Small intestine (tissue), 7 donors: ENCODE measurements at regions not wholly inside any gene's neighbourhood (a gene's known extent, or its start where the extent isn't known, plus 50 kb on each side); places are given as distances from the start of the nearest gene placed in this dataset.

ENCODE experiments used
- DNase-seq, 2 donors: peaks; one replicate each; pipeline versions ENCODE4 v3.0.0 to v3.0.0-alpha.2; 2013
- FAIRE-seq: peaks from 2 replicates; lab custom pipeline; 2012; peaks lifted over from hg19 to GRCh38; lab: Jason Lieb, UNC
- H3K27ac ChIP-seq, 3 donors: one replicate each; pipeline ENCODE4 v1.5.1; 2013; ENCODE audit warnings: low read length in 2 of 3, mild to moderate bottlenecking in 2 of 3, control low read depth in 1 of 3, inconsistent platforms in 1 of 3, low read depth in 1 of 3, moderate library complexity in 1 of 3
- H3K27me3 ChIP-seq, 3 donors: one replicate each; pipeline ENCODE4 v1.6.1; 2013; ENCODE audit warnings: low read length in 3 of 3, inconsistent platforms in 1 of 3; ENCODE audit not compliant: control insufficient read depth in 3 of 3, insufficient read depth in 3 of 3
- H3K36me3 ChIP-seq, 3 donors: one replicate each; pipeline ENCODE4 v1.6.1; 2013; ENCODE audit warnings: low read length in 3 of 3, inconsistent platforms in 1 of 3, low read depth in 1 of 3, mild to moderate bottlenecking in 1 of 3, moderate library complexity in 1 of 3; ENCODE audit not compliant: control insufficient read depth in 3 of 3, insufficient read depth in 2 of 3
- H3K4me1 ChIP-seq, 3 donors: one replicate each; pipeline ENCODE4 v1.6.1; 2013; ENCODE audit warnings: low read length in 2 of 3, inconsistent platforms in 1 of 3, low read depth in 1 of 3, mild to moderate bottlenecking in 1 of 3, moderate library complexity in 1 of 3; ENCODE audit not compliant: control insufficient read depth in 3 of 3, insufficient read depth in 2 of 3
- H3K4me3 ChIP-seq, 3 donors: one replicate each; pipeline ENCODE4 v1.5.1; 2013; ENCODE audit warnings: low read length in 3 of 3, control low read depth in 1 of 3, inconsistent platforms in 1 of 3, low read depth in 1 of 3, mild to moderate bottlenecking in 1 of 3, moderate library complexity in 1 of 3
- H3K9me3 ChIP-seq, 2 donors: one replicate each; pipeline ENCODE4 v1.6.1; 2013; ENCODE audit warnings: low read depth in 1 of 2, low read length in 1 of 2; ENCODE audit not compliant: control insufficient read depth in 2 of 2, insufficient read depth in 1 of 2
- WGBS, 3 donors: extraction: QIAGEN DNeasy Blood & Tissue Kit; methylation state at CpG; one replicate each; pipeline ENCODE4 v1.1.7; 2013; 5-methylcytosine and 5-hydroxymethylcytosine counted together
- donor health status: healthy with polysubstance abuse.
- donor health status: control.
- donor health status: control.
- donor health status: Bipolar disorder and iron deficiency.
- donor health status: healthy.

DNA sequence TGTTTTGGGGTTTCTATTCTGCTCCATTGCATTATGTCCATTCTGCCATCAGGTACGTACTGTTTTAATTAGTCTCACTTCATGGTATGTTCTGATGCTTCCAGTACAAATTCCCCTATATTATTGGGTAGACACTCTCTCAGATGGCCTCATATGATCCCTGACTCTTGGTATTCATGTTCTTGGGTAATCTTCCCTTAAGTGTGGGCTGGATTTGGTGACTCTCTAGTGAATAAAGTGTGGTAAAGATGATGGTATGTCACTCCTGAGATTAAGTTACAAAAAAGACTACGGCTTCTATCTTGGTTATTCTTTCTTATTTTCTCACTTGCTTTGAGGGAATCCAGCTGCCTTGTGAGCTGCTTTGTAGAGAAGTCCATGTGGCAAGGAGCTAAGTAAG, 89.6 kb upstream of the TBC1D5 start:
- H3K36me3 ChIP-seq: no peaks in the 10 kb centered on the region

DNA sequence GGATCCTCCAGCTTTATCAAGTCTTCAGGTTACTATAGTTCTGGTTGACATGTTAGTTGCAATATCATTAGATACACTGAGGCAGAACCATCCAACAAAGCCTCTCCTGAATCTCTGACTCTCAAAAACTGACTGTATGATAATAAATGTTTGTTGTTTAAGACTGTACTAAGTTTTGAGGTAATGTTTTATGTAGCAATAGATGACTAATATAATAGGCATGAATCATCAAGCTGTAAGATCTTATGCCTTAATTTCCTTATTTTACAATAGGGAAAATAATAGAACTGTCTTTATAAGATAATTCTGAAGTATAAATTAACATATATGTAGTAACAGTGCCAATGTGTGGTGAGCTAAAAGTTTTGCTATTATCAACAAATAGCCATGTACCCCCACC, 88.9 kb upstream of the TBC1D5 start:
- H3K4me3 ChIP-seq: no peak overlapping the region
- no peaks in the 10 kb centered on the region for H3K36me3 ChIP-seq
- no peaks in the 10 kb centered on the region for H3K4me1 ChIP-seq
- no peak overlapping the region for H3K27ac ChIP-seq
- H3K27me3 ChIP-seq: peaks cover 0 to 3% (median 0%) of the 10 kb centered on the region in 3 donors
- no peaks in the 10 kb centered on the region for H3K9me3 ChIP-seq
- DNase-seq (no peak), FAIRE-seq (no peak)

More for the DNA sequence above, 89.6 kb upstream of the TBC1D5 start:
- DNase-seq (no peak), FAIRE-seq (no peak)
- Histone ChIP-seq H3K9me3 (no peaks in the 10 kb centered on the region), H3K4me3 (no peak overlapping the region), H3K27me3 (peaks cover 0 to 3% (median 0%) of the 10 kb centered on the region in 3 donors), H3K4me1 (no peaks in the 10 kb centered on the region), H3K27ac (no peak overlapping the region)
- 91 to 95% (median 95%) methylated on average over 2 of the region's 2 CpGs for WGBS, 3 donors

DNA sequence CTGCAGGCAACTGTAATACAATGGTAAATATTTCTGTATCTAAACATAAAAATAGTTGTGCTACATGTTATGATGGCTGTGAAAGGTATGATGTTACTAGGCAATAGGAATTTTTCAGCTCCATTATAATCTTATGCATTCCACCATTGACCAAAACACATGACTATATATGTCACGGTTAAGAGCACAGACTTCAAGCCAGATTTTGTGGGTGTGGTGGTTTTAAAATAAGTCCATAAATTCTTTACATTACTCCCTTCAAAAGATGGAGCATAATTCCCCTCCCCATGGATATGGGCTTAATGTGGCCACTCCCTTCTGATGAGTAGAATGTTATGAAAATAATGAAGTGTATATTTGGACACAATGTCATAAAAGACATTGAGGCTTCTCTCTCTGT, 88.4 kb upstream of the TBC1D5 start:
- no peak for DNase-seq
- Histone ChIP-seq H3K27ac (no peak overlapping the region), H3K4me3 (no peak overlapping the region), H3K36me3 (no peaks in the 10 kb centered on the region), H3K9me3 (no peaks in the 10 kb centered on the region), H3K4me1 (no peaks in the 10 kb centered on the region), H3K27me3 (peaks cover 0 to 3% (median 0%) of the 10 kb centered on the region in 3 donors)
- no peak for FAIRE-seq
- 53 to 84% (median 82%) methylated on average over 1 of the region's 1 CpG for WGBS, 3 donors

DNA sequence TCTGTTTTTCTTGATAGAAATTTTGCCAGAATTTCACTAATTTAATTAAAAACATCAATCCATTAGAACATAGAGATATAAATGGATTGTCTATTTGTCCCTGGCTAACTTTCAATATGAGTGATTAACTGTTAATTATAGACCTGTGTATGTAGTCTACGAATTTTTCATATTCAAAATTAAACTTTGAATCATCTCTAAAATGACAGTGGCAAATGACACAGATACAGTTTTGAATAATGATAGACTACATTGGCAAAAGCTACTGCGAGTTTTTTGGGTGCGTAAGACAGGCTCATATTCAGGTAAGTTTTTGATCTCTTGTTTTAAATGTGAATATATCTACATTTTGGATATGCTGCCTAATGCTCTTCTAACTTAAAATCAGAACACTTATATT, 86.0 kb upstream of the TBC1D5 start:
- no peak for FAIRE-seq

DNA sequence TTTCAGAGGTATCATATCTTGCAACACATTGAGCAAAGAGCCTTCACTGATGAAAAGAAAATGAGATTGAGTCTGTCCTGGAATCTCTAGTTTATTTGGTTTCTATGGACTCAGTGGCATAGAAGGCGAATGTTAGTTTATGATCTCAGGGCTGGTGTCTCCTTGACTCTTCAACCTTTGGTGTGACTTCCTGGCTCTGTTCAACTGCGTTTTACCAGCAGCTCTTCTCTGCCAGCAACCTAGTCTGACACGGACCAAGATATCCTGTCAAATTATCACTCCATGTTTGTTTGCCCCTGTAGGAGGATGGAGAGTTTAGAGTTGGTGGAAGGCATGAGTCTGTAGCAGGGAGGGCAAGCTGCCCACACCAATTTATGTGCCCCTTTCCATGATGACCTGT, 82.9 kb upstream of the TBC1D5 start:
- Histone ChIP-seq H3K4me3 (no peak overlapping the region), H3K36me3 (no peaks in the 10 kb centered on the region), H3K4me1 (no peaks in the 10 kb centered on the region), H3K27ac (no peak overlapping the region), H3K27me3 (no peaks in the 10 kb centered on the region), H3K9me3 (no peaks in the 10 kb centered on the region)
- no peak for FAIRE-seq
- no peak for DNase-seq
- 85 to 87% (median 85%) methylated on average over 3 of the region's 3 CpGs for WGBS, 3 donors

More for the DNA sequence above, 86.0 kb upstream of the TBC1D5 start:
- Histone ChIP-seq H3K4me3 (no peak overlapping the region), H3K9me3 (no peaks in the 10 kb centered on the region), H3K36me3 (no peaks in the 10 kb centered on the region), H3K27me3 (peaks cover 0 to under 1% (median 0%) of the 10 kb centered on the region in 3 donors), H3K4me1 (no peaks in the 10 kb centered on the region), H3K27ac (no peak overlapping the region)
- WGBS, 3 donors: 77 to 82% (median 80%) methylated on average over 3 of the region's 3 CpGs
- DNase-seq: no peak

DNA sequence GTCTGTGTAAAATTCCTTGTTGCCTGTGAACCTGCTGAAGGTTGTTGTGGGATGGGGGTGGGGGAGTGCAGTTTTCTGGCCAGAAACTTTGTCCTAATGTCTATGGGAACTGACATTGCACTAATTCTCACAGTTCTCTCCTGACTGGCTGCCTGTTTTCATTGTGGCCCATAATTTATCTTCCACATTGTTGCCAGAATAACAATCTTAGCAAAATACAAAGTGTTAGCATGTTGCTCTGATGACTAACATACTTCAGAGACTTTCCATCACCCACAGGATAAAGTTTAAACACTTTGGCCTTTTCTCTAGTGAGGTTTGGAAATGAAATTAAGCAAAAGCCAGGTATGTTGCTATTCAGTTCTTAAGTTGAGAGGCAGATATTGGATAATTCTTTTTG, 81.4 kb upstream of the TBC1D5 start:
- FAIRE-seq: no peak
- DNase-seq: no peak

DNA sequence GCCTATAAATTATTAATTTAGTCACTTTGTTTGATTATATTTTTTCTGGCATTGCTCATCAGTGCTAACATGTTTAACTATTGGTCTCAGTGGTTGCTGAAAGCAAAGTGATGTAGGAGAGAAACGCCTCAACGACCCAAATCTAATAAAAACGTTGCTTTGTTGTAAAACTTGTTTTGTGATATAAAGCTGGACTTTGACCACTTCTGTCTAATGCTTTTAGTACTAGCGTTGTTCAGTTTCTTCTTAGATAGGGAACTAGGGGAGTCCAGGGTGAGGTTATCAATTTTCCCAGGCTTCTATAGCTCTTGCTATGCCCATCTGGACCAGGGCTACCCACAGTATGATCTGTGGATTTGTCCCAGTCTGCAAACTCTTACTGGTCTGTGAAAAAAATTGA, 80.6 kb upstream of the TBC1D5 start:
- Histone ChIP-seq H3K27ac (no peak overlapping the region), H3K27me3 (no peaks in the 10 kb centered on the region), H3K4me3 (no peak overlapping the region), H3K4me1 (no peaks in the 10 kb centered on the region), H3K9me3 (no peaks in the 10 kb centered on the region), H3K36me3 (no peaks in the 10 kb centered on the region)
- WGBS, 3 donors: 16 to 60% (median 33%) methylated on average over 4 of the region's 4 CpGs
- FAIRE-seq (no peak), DNase-seq (peak; percentile 32 to 59)

More for the DNA sequence above, 81.4 kb upstream of the TBC1D5 start:
- Histone ChIP-seq H3K27ac (no peak overlapping the region), H3K4me1 (no peaks in the 10 kb centered on the region), H3K27me3 (no peaks in the 10 kb centered on the region), H3K36me3 (no peaks in the 10 kb centered on the region), H3K9me3 (no peaks in the 10 kb centered on the region), H3K4me3 (no peak overlapping the region)

DNA sequence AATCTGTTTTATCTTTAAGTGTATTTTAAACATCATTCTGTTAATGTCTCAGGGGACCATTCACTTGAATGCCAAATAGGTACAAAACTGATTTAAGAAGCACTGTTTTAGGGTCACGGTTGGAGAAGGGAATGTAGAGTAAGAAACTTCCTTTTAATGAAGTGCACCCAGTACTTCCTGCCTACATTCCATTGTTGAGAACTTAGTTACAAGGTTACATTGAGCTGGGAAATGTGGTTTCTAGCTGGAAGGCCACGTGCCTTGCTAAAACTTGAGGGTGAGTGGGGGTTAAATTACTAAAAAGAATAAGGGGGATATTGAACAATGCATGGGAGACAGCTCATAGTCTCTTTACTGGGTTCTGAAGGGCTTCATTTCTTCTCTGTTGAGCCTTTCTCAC, 78.3 kb upstream of the TBC1D5 start:
- Histone ChIP-seq H3K9me3 (no peaks in the 10 kb centered on the region), H3K4me1 (no peaks in the 10 kb centered on the region), H3K36me3 (no peaks in the 10 kb centered on the region), H3K27ac (no peak overlapping the region), H3K27me3 (no peaks in the 10 kb centered on the region), H3K4me3 (no peak overlapping the region)
- no peak for FAIRE-seq
- 46 to 72% (median 70%) methylated on average over 2 of the region's 2 CpGs for WGBS, 3 donors
- DNase-seq: no peak

DNA sequence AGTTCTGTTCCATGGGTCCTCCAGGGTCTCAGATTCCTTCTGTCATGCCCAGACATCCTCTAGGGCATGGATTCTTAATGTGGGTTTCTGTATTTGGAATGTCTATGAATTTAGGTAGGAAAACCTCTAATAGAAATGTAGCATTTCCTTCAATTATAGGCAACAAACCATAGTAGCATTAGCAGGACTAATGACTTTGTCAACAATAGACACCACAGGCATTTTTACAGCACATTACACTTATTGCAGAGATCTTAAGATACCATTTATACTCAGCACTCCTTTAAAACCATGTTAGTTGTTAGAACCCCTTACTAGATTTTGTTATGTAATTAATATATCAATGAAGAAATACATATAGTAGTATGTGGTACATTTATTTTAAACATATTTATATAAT, 77.8 kb upstream of the TBC1D5 start:
- DNase-seq (no peak), FAIRE-seq (no peak)
- Histone ChIP-seq H3K27me3 (no peaks in the 10 kb centered on the region), H3K27ac (no peak overlapping the region), H3K4me3 (no peak overlapping the region), H3K9me3 (no peaks in the 10 kb centered on the region), H3K36me3 (no peaks in the 10 kb centered on the region), H3K4me1 (no peaks in the 10 kb centered on the region)
